ENCODE measurements at regions not wholly inside any gene's neighbourhood (a gene's known extent, or its start where the extent isn't known, plus 50 kb on each side); places are given as distances from the start of the nearest gene placed in this dataset.

- TF ChIP-seq CTCF (IDR thresholded peaks at IDR 0.05; ENCODE audit: control extremely low read depth in 1 of 3, insufficient read depth in 1 of 3, low read depth in 1 of 3, low read length in 3 of 3), result no peak
- TF ChIP-seq SIRT6 (IDR thresholded peaks at IDR 0.05; ENCODE audit: low read length), result no peak
- no peak for TF ChIP-seq SIN3A (conservative IDR thresholded peaks at IDR 0.05 in 1 of 2, IDR thresholded peaks at IDR 0.05 in 1 of 2; ENCODE audit: low read depth in 1 of 2, low read length in 2 of 2)
- no peak for TF ChIP-seq MAFK (IDR thresholded peaks at IDR 0.05; ENCODE audit: low read depth, low read length)
- no peak for TF ChIP-seq SAP30 (IDR thresholded peaks at IDR 0.05; ENCODE audit: insufficient read depth, insufficient replicate concordance, low read length)
- no peak for TF ChIP-seq CREB1 (IDR thresholded peaks at IDR 0.05)
- no peak for TF ChIP-seq KDM5A (IDR thresholded peaks at IDR 0.05; ENCODE audit: low read length)
- no peak for TF ChIP-seq SP2 (IDR thresholded peaks at IDR 0.05; ENCODE audit: low read length)
- no peak for TF ChIP-seq USF2 (IDR thresholded peaks at IDR 0.05; ENCODE audit: low read length)
These were observed 86.3 kb upstream of the RPL38 start (continued) for GRCh38 chr17:74117087-74117698.
